Cardiac muscle cell (in vitro differentiated cells and primary cell): ENCODE measurements at regions not wholly inside any gene's neighbourhood (a gene's known extent, or its start where the extent isn't known, plus 50 kb on each side); places are given as distances from the start of the nearest gene placed in this dataset.

Experiments used
- DNase-seq, 2 donors: peaks; one replicate each; pipeline versions ENCODE4 v3.0.0 to v3.0.0-alpha.2; 2010 to 2017; ENCODE audit warnings: low read depth in 1 of 2, low spot score in 1 of 2
- H3K27ac ChIP-seq: fragments of 200-600 bp; sonication (generic); 2 replicates; pipeline ENCODE4 v1.5.1; 2016
- H3K27me3 ChIP-seq: fragments of 200-600 bp; sonication (generic); 2 replicates; pipeline ENCODE4 v1.6.0; 2016; ENCODE audit warnings: control low read depth
- H3K36me3 ChIP-seq: fragments of 200-600 bp; sonication (generic); 2 replicates; pipeline ENCODE4 v1.5.1; 2016; ENCODE audit warnings: control low read depth
- H3K4me1 ChIP-seq: fragments of 200-600 bp; sonication (generic); 2 replicates; pipeline ENCODE4 v1.8.1; 2017; ENCODE audit warnings: low read depth, mild to moderate bottlenecking, mixed run types
- H3K4me3 ChIP-seq: fragments of 200-600 bp; sonication (generic); 2 replicates; pipeline ENCODE4 v1.5.1; 2016; ENCODE audit warnings: mild to moderate bottlenecking
- H3K9me3 ChIP-seq: fragments of 200-600 bp; sonication (generic); 2 replicates; pipeline ENCODE4 v1.5.1; 2017; ENCODE audit warnings: low read depth, mild to moderate bottlenecking, control low read depth
- TF ChIP-seq, protein P1 (sequence below): IDR thresholded peaks from 2 replicates; pipeline ENCODE4 v1.5.1; 2012; ENCODE audit warnings: low read depth, mild to moderate bottlenecking, low read length

DNA sequence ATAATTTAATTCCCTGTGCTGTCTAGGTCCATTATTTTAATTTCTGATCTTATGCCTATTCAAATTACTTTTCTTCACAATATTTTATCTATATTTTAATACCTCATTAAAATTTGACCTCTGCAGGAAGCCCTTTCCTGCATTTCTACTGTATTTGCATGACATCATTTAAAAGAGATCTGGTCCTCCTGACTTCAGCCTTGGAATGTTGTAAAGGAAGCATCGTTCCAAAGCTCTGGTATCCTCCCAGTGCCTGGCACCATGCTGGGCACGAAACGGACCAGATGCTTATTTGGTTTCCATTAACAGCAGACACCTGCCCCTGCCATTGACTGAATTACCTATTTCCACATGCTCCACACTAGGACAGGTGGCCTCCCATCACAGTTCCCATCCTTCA is 247.5 kb downstream of the KLF6 start:
- no peak overlapping the region for H3K4me3 ChIP-seq
- H3K4me1 ChIP-seq, result no peaks in the 10 kb centered on the region
- no peak for DNase-seq
- TF ChIP-seq, protein P1, sequence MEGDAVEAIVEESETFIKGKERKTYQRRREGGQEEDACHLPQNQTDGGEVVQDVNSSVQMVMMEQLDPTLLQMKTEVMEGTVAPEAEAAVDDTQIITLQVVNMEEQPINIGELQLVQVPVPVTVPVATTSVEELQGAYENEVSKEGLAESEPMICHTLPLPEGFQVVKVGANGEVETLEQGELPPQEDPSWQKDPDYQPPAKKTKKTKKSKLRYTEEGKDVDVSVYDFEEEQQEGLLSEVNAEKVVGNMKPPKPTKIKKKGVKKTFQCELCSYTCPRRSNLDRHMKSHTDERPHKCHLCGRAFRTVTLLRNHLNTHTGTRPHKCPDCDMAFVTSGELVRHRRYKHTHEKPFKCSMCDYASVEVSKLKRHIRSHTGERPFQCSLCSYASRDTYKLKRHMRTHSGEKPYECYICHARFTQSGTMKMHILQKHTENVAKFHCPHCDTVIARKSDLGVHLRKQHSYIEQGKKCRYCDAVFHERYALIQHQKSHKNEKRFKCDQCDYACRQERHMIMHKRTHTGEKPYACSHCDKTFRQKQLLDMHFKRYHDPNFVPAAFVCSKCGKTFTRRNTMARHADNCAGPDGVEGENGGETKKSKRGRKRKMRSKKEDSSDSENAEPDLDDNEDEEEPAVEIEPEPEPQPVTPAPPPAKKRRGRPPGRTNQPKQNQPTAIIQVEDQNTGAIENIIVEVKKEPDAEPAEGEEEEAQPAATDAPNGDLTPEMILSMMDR, result no peak
- H3K27ac ChIP-seq, result no peak overlapping the region
- no peaks in the 10 kb centered on the region for H3K9me3 ChIP-seq
- no peaks in the 10 kb centered on the region for H3K36me3 ChIP-seq
- no peaks in the 10 kb centered on the region for H3K27me3 ChIP-seq

DNA sequence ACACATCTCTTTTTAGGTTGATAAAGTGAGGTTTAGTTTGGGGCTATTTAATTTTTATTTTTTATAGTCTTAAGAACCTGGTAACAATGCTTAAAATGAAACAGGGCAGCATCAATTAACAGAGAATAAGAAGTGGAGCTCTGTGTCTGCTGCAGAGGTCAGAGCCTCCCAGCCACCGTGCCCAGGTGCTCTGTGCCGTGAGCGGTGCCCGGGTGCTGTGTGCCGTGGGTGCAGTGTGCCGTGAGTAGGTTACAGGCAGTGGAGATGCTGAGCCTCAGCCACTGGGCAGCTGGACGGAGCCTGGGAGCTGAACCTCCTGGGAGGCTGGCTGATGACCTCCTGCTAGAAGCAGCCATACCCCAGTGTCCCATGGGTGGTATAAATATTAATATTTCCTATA is 250.0 kb downstream of the KLF6 start:
- no peaks in the 10 kb centered on the region for H3K4me1 ChIP-seq
- no peak overlapping the region for H3K4me3 ChIP-seq
- H3K9me3 ChIP-seq, result no peaks in the 10 kb centered on the region
- no peak overlapping the region for H3K27ac ChIP-seq
- no peak for DNase-seq
- H3K36me3 ChIP-seq, result no peaks in the 10 kb centered on the region
- no peaks in the 10 kb centered on the region for H3K27me3 ChIP-seq
- TF ChIP-seq, protein P1, result no peak

DNA sequence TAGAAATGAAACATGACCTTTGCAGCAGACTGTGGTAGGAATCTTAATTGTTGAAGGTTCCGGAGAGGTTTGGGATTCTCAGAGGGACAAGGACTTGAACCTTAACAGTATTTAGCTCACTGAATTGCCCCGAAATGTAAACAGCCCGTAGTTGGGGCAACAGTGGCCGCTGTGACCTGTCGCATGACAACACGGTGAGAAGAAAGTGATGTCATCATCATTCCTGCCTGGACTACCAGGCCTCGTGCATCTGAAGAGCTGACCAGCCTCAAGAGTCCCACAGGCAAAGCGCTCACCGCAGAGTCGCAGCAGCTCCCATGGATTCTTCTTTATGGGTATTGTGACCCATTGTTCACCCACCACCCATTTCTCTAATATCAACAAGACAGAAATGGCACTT is 250.6 kb downstream of the KLF6 start:
- Histone ChIP-seq H3K4me1 (no peaks in the 10 kb centered on the region), H3K9me3 (no peaks in the 10 kb centered on the region), H3K27me3 (no peaks in the 10 kb centered on the region), H3K36me3 (no peaks in the 10 kb centered on the region), H3K27ac (no peak overlapping the region), H3K4me3 (no peak overlapping the region)
- TF ChIP-seq, protein P1, result no peak
- DNase-seq, result no peak

DNA sequence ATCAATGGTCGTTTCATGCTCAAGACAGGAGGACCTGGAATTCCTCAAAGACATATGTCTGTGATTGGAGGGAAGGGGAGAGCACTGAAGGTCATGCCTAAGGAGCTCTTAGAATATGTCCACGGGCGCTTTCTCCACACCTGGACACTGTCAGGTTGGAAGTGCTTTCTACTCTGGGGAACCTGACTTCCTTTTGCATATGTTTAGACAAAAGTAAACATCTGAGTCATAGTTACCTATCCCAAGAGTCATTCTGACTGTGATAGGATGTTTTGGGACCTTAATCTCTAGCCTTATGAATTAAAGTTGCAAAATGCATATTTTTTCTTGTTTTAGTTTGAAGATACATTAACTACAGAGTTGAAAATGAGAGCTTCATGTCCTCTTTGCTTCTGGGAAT is 251.7 kb downstream of the KLF6 start:
- Histone ChIP-seq H3K4me3 (no peak overlapping the region), H3K4me1 (no peaks in the 10 kb centered on the region), H3K9me3 (no peaks in the 10 kb centered on the region), H3K27ac (no peak overlapping the region), H3K27me3 (no peaks in the 10 kb centered on the region), H3K36me3 (no peaks in the 10 kb centered on the region)
- TF ChIP-seq, protein P1, result no peak
- DNase-seq, result no peak

DNA sequence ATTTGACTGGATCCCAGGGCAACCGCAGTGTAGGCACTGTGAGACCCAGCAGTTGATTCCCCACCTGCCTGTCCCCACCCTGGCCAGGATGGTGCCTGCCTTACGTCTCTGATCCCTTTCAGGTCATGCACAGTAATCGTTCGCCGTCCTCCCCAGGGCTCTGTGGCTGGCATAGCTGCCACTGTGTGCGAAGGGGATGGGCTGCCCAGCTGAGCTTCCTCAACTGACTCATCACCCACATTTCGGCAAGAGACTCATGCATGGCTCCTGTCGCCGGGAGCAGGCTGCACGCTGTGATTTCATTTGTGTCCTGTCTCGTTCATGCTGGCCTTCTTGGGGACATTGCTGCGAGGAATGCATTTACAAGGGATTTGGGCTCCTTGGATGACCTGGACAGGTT is 252.4 kb downstream of the KLF6 start:
- DNase-seq, result peak in 1 of 2 donors; percentile 17
- Histone ChIP-seq H3K4me3 (no peak overlapping the region), H3K27me3 (no peaks in the 10 kb centered on the region), H3K27ac (no peak overlapping the region), H3K9me3 (no peaks in the 10 kb centered on the region), H3K4me1 (no peaks in the 10 kb centered on the region), H3K36me3 (no peaks in the 10 kb centered on the region)
- TF ChIP-seq, protein P1, result no peak

DNA sequence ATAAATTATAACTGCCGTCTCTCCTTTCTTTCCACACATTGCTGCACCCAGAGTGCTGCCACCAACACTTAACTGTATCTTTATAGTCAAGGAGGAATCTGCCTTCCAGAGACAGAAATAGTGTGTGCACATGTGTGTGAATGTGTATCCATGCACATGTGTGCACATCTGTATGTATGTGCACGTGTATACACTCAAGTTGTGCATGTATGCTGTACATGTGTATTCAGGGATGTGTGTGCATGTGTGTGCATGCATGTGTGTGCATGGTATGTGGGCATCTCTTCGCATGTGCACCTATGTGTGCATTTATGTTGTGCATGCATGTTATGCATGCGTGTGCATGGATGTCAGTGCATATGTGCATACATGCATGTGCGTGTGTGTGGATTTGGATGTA is 253.3 kb downstream of the KLF6 start:
- TF ChIP-seq, protein P1, result no peak
- H3K4me1 ChIP-seq, result no peaks in the 10 kb centered on the region
- no peaks in the 10 kb centered on the region for H3K9me3 ChIP-seq
- no peaks in the 10 kb centered on the region for H3K36me3 ChIP-seq
- DNase-seq, result no peak
- H3K27me3 ChIP-seq, result no peaks in the 10 kb centered on the region
- H3K4me3 ChIP-seq, result no peak overlapping the region
- no peak overlapping the region for H3K27ac ChIP-seq
